Coronary artery (tissue), 2 donors: ENCODE measurements at regions not wholly inside any gene's neighbourhood (a gene's known extent, or its start where the extent isn't known, plus 50 kb on each side); places are given as distances from the start of the nearest gene placed in this dataset.

Experiments
- DNase-seq: peaks from one replicate; pipeline ENCODE4 v3.0.0-alpha.2; 2017; ENCODE audit warnings: low spot score
- H3K27ac ChIP-seq, 2 donors: fragments of 200-600 bp; sonication (generic); one replicate each; pipeline ENCODE4 v1.5.1; 2016 to 2019
- H3K4me3 ChIP-seq: fragments of 200-600 bp; sonication (generic); 2 replicates; pipeline ENCODE4 v1.5.1; 2016; ENCODE audit warnings: mild to moderate bottlenecking, moderate library complexity
- TF ChIP-seq, protein P1 (sequence below): fragments of 200-600 bp; sonication (generic); IDR thresholded peaks from one replicate; pipeline ENCODE4 v1.5.1; 2019; ENCODE audit warnings: antibody characterized with exemption

DNA sequence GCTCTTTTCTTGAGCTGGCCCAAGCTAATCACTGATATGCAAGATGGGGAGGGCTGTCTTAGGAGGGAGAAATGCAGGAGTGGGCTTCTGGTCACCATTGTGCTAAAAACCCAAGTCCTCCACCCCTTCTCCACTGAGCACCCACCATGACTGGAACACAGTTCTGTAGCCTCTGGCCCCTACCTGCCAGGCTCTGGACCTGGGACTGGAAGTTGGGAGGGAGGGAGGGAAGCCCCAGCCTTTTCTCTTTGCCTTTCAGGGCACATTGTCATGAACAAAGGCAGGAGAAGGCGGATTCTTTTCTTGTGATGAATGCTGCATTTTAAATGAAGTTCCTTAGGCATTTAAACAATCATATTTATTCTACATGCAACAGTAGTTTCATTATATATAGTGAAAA, 559.1 kb upstream of the TRPC7 start:
- DNase-seq: no peak
- TF ChIP-seq, protein P1, sequence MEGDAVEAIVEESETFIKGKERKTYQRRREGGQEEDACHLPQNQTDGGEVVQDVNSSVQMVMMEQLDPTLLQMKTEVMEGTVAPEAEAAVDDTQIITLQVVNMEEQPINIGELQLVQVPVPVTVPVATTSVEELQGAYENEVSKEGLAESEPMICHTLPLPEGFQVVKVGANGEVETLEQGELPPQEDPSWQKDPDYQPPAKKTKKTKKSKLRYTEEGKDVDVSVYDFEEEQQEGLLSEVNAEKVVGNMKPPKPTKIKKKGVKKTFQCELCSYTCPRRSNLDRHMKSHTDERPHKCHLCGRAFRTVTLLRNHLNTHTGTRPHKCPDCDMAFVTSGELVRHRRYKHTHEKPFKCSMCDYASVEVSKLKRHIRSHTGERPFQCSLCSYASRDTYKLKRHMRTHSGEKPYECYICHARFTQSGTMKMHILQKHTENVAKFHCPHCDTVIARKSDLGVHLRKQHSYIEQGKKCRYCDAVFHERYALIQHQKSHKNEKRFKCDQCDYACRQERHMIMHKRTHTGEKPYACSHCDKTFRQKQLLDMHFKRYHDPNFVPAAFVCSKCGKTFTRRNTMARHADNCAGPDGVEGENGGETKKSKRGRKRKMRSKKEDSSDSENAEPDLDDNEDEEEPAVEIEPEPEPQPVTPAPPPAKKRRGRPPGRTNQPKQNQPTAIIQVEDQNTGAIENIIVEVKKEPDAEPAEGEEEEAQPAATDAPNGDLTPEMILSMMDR: no peak
- Histone ChIP-seq H3K27ac (no peak overlapping the region), H3K4me3 (no peak overlapping the region)

DNA sequence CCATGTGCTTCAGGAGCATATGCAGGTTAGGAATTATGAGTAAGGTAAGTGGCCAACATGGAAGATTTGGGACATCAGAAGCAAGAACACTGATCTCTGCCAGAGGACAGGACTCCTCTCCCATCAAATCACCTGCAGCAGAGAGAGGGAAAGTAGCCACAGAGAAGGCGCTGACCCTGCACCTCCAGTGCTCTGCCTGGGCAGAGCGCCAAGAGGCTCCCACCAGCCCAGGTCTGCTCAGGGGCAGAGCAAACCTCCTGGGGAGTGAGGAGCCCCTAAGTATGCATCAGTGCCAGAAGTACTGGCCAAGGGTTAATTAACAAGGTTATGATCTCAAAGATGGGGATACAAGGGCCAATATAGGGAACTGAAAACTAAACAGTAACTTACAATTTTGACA, 545.3 kb upstream of the TRPC7 start:
- H3K4me3 ChIP-seq: no peak overlapping the region
- TF ChIP-seq, protein P1: no peak
- DNase-seq: no peak
- H3K27ac ChIP-seq: no peak overlapping the region

DNA sequence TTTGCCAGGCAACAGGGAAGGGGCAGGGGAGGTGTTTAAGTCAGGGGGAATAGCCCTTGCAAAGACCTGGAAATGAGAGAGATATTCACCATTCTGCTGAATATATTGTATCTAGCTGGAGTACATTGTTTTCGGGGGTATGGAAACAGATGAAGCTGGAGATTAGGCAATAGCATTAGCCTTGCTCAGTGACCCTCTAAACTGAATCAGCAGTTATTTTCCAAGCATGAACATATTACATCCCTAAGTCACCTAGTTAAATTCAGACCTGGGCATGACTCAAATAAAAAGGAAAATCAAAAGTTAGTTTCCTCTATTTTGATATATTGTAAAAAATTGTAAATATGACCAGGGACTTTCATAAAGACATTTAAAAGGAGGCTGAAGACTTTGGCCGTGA, 544.6 kb upstream of the TRPC7 start:
- TF ChIP-seq, protein P1: no peak
- no peak overlapping the region for H3K4me3 ChIP-seq
- no peak for DNase-seq
- H3K27ac ChIP-seq: no peak overlapping the region

DNA sequence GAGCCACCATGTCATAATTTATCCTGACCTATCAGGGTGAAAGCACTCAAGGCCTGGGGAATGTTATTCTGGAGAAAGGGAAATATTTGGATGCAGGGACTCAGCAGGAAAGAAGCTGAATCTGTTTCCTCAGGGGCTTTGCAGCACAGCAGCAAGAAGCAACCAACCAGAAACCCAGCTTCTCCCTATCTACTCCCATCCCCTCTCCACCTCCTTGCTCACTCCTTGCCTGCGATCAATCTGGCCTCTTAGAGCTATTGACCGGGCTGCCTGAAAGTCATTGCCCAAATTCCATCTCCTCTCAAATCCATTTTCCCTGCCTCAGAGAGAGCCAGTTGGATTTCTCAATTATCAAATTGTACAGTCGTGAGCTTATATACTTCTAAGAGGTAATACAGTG, 542.0 kb upstream of the TRPC7 start:
- DNase-seq: no peak
- no peak overlapping the region for H3K4me3 ChIP-seq
- TF ChIP-seq, protein P1: no peak
- H3K27ac ChIP-seq: no peak overlapping the region

DNA sequence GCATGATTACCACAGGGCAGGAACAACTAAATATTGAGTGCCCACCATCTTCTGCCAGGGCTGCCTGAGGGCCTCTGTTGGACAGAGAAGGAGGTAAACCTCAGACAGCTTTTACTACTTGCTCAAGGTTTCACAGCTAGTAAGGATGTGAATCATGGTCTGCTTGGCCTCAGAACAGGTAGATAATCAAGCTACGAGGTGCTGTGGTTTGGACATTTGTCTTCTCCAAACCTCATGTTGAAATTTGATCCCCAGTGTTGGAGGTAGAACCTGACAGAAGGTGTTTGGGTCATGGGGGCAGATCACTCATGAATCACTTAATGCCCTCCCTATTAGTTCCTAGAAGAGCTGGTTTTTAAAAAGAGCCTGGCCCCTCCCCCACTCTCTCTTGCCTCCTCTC, 541.2 kb upstream of the TRPC7 start:
- Histone ChIP-seq H3K27ac (no peak overlapping the region), H3K4me3 (no peak overlapping the region)
- TF ChIP-seq, protein P1: no peak
- DNase-seq: no peak

DNA sequence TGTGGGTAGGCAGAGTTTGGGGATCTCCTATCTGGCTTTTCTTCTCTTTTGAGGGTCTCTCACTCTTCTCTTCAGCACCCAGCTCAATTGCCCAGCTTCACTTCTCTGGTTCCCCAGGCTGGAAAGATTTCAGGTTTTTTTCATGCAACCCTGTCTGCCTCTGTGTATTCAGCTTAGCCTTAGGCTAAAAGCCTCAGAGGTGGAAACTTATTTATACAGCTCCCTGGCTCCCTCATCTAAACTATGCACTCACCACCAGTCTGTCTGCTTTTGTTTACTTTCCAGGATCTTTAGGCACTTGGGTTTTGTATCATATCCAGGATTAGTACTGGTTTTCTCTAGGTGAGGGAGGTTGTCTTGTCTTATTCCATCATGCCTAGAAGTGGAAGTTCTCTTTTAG, 540.2 kb upstream of the TRPC7 start:
- TF ChIP-seq, protein P1: no peak
- no peak for DNase-seq
- Histone ChIP-seq H3K27ac (no peak overlapping the region), H3K4me3 (no peak overlapping the region)

DNA sequence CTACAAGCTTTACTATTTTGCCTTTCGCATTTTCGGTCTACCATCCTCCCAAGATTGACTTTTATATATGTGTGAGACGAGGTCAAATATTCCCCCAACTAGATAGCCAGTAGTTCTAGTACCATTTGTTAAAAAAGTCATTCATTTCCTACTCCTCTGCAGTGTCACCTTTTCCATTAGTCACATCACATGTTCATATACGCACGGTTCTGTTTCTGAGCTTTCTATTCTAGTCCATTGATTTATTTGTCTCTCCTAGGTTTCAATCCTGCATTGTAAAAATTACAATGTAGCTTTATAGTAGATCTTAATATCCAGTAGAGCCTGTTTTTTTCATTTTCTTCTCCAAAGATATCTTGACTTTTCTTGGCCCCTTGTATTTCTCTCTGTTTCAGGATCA, 528.7 kb upstream of the TRPC7 start:
- H3K4me3 ChIP-seq: no peak overlapping the region
- no peak overlapping the region for H3K27ac ChIP-seq
- TF ChIP-seq, protein P1: no peak
- DNase-seq: no peak
